Transverse colon (tissue), 4 donors: ENCODE measurements at regions not wholly inside any gene's neighbourhood (a gene's known extent, or its start where the extent isn't known, plus 50 kb on each side); places are given as distances from the start of the nearest gene placed in this dataset.
"Not testable (repeated sequence)": the region's sequence is repeated elsewhere in the genome, so short reads cannot be mapped to it uniquely, and the experiment has no call there.

Experiments
- DNase-seq: peaks from one replicate; pipeline ENCODE4 v3.0.0-alpha.2; 2019
- H3K27ac ChIP-seq, 4 donors: fragments of 200-600 bp; sonication (generic); 2 replicates each; pipeline ENCODE4 v1.5.1; 2016 to 2018; ENCODE audit warnings: inconsistent platforms in 4 of 4
- H3K27me3 ChIP-seq: fragments of 200-600 bp; sonication (generic); 2 replicates; pipeline ENCODE4 v1.5.1; 2017; ENCODE audit warnings: inconsistent platforms
- H3K36me3 ChIP-seq, 4 donors: fragments of 200-600 bp; sonication (generic); 2 replicates each; pipeline ENCODE4 v1.5.1; 2017 to 2019; ENCODE audit warnings: inconsistent platforms in 4 of 4
- H3K4me1 ChIP-seq, 4 donors: fragments of 200-600 bp; sonication (generic); 2 replicates each; pipeline ENCODE4 v1.5.1; 2017 to 2020; ENCODE audit warnings: inconsistent platforms in 4 of 4
- H3K4me3 ChIP-seq, 4 donors: fragments of 200-600 bp; sonication (generic); 1 replicate in 1 of 4; 2 replicates in 3 of 4; pipeline versions ENCODE4 v1.5.1 to v1.6.1; 2017 to 2019; ENCODE audit warnings: inconsistent platforms in 4 of 4
- H3K9me3 ChIP-seq, 2 donors: fragments of 200-600 bp; sonication (generic); 2 replicates each; pipeline ENCODE4 v1.5.1; 2017 to 2019; ENCODE audit warnings: inconsistent platforms in 2 of 2
- CTCF ChIP-seq, 5 experiments: fragments of 200-600 bp in 3 of 5; fragments of 450-650 bp in 2 of 5; sonication (generic) in 3 of 5; IDR thresholded peaks; 1 replicate in 2 of 5; 2 replicates in 3 of 5; pipeline ENCODE4 v1.5.1; 2016 to 2017; ENCODE audit warnings: antibody characterized with exemption in 5 of 5, inconsistent platforms in 3 of 5, mild to moderate bottlenecking in 2 of 5, moderate library complexity in 1 of 5
- EP300 ChIP-seq: sonication (generic); formaldehyde crosslinking; IDR thresholded peaks from one replicate; pipeline ENCODE4 v1.6.1; 2017; ENCODE audit warnings: antibody characterized with exemption, low read depth
- POLR2A ChIP-seq: fragments of 450-650 bp; IDR thresholded peaks from one replicate; pipeline ENCODE4 v1.6.1; 2016; ENCODE audit warnings: antibody characterized with exemption, mild to moderate bottlenecking, moderate library complexity
- POLR2AphosphoS5 ChIP-seq, 3 donors: sonication (generic); formaldehyde crosslinking; IDR thresholded peaks; one replicate each; pipeline ENCODE4 v1.6.1; 2016; ENCODE audit warnings: antibody characterized with exemption in 3 of 3
- WGBS, 2 donors: methylation state at CpG; one replicate each; pipeline ENCODE4 v1.1.5; 2018; ENCODE audit warnings: low coverage in 1 of 2; 5-methylcytosine and 5-hydroxymethylcytosine counted together
- in situ Hi-C, 4 donors: fragments of 200-750 bp; cut with MboI; loops; one replicate each; pipeline versions ENCODE4 v1.15.0 to v1.15.1; 2017; ENCODE audit warnings: low sequenced_read_pairs in 3 of 4, low pct_ligation_motif_present in 1 of 4, low pct_unique_long_range_greater_than_20kb in 1 of 4
- intact Hi-C: fragments of 100-400 bp; cut with DNase I; formaldehyde crosslinking; loops from one replicate; pipeline ENCODE4 v1.15.1; 2023; ENCODE audit warnings: low total_unique reads

GRCh38 chr1:37360011-37360410 lies 114.4 kb upstream of the ZC3H12A start:
- intact Hi-C loops (no loop called here), in situ Hi-C loops (no loop called here)
- Histone ChIP-seq H3K27ac (no peak overlapping the region), H3K4me3 (no peak overlapping the region), H3K9me3 (no peaks in the 10 kb centered on the region), H3K36me3 (no peaks in the 10 kb centered on the region), H3K27me3 (peaks cover 7% of the 10 kb centered on the region), H3K4me1 (no peaks in the 10 kb centered on the region)
- no peak for DNase-seq
- no peak for TF ChIP-seq CTCF (IDR thresholded peaks at IDR 0.05)
- 33 to 46% methylated on average over 3 to 6 of the region's 6 CpGs for WGBS, 2 donors

DNA sequence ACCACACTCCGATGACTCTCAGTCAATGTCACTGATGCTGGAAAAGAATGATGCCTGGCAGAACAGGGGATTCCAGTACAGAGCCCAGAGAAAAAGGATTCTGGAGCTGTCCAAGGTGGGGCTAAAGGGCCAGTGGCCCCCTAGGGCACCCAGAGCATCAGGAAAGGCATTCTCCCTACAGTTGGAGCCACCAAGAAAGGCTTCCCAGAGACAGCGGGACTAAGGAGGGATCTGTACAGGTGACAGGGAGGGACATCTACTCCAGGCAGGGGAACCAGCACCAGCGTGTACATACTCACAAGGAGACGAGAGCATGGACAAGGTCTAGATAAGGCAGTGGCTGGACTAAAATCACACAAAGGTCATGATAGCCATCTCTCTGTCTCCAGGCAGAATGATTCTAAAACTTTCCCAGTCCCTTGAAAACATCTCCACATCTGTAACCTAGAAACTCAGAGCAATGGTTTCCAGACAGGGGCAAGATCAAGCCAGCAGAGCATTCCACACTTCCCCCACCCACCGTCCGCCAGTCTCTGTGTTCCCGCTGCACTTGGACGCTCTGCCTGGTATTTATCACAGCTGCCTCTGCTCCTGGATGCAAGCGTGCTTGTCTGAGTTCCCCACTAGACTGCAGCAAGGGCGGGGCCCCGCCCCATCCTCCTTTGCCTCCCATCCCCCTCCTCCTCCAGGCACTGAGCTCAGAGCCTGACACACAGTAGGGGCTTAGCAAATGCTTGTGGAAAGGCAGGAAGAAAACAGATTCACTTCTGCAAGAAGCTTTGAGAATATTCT lies 111.6 kb upstream of the ZC3H12A start:
- no peak overlapping the region for H3K4me3 ChIP-seq
- 29% methylated on average over 11 of the region's 11 CpGs; no CpG with 5 or more reads in 1 of the 2 donors for WGBS, 2 donors
- peaks cover 7% of the 10 kb centered on the region for H3K27me3 ChIP-seq
- TF ChIP-seq EP300 (no peak), CTCF (IDR thresholded peaks at IDR 0.05) (no peak), POLR2AphosphoS5 (IDR thresholded peaks at IDR 0.05) (no peak), POLR2A (no peak)
- intact Hi-C loops: no loop called here
- H3K27ac ChIP-seq: no peak overlapping the region
- no peaks in the 10 kb centered on the region for H3K4me1 ChIP-seq
- H3K36me3 ChIP-seq: no peaks in the 10 kb centered on the region
- in situ Hi-C loops: no loop called here
- H3K9me3 ChIP-seq: no peaks in the 10 kb centered on the region
- DNase-seq: no peak

DNA sequence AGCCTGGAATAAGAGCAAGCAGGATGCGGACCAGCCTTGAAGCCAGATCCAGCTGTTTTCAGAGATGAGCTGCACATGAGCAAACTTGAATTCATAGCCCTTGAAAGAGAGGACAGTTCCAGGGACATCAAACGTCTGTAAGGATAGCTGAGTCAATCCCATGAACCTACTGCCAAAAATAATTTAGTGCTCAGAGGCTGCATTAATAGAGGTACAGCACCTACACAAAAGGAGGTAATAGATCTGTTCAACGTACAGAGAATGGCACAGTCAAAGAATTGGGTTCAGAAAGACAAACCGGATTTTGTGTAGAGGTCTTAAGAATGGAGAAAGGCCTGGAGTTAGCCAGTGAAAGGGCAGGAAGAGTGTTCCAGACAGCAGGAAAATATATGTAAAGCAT lies 110.8 kb upstream of the ZC3H12A start:
- no peak overlapping the region for H3K4me3 ChIP-seq
- no peaks in the 10 kb centered on the region for H3K9me3 ChIP-seq
- H3K36me3 ChIP-seq: no peaks in the 10 kb centered on the region
- 52 to 56% methylated on average over 4 of the region's 4 CpGs for WGBS, 2 donors
- no peaks in the 10 kb centered on the region for H3K4me1 ChIP-seq
- DNase-seq: no peak
- H3K27me3 ChIP-seq: peaks cover 7% of the 10 kb centered on the region
- intact Hi-C loops (no loop called here), in situ Hi-C loops (no loop called here)
- no peak for TF ChIP-seq POLR2AphosphoS5 (IDR thresholded peaks at IDR 0.05)
- no peak for TF ChIP-seq CTCF (IDR thresholded peaks at IDR 0.05)
- TF ChIP-seq POLR2A: no peak
- no peak for TF ChIP-seq EP300
- H3K27ac ChIP-seq: no peak overlapping the region

GRCh38 chr1:37368665-37369315 lies 105.6 kb upstream of the ZC3H12A start:
- in situ Hi-C loops, H3K9me3 ChIP-seq, H3K4me1 ChIP-seq, intact Hi-C loops, H3K36me3 ChIP-seq, H3K27ac ChIP-seq, DNase-seq, H3K27me3 ChIP-seq, H3K4me3 ChIP-seq: not testable (repeated sequence)
- 47% methylated on average over 3 of the region's 3 CpGs; no CpG with 5 or more reads in 1 of the 2 donors for WGBS, 2 donors
